Activated CD4-positive, alpha-beta T cell treated with anti-CD3 and anti-CD28 coated beads, Interleukin-2, amount 50 U/mL, for 48 hours (primary cell): ENCODE measurements at regions not wholly inside any gene's neighbourhood (a gene's known extent, or its start where the extent isn't known, plus 50 kb on each side); places are given as distances from the start of the nearest gene placed in this dataset.

ENCODE experiments used
- DNase-seq, 2 experiments: peaks; one replicate each; pipeline ENCODE4 v3.0.0-alpha.2; 2020

DNA sequence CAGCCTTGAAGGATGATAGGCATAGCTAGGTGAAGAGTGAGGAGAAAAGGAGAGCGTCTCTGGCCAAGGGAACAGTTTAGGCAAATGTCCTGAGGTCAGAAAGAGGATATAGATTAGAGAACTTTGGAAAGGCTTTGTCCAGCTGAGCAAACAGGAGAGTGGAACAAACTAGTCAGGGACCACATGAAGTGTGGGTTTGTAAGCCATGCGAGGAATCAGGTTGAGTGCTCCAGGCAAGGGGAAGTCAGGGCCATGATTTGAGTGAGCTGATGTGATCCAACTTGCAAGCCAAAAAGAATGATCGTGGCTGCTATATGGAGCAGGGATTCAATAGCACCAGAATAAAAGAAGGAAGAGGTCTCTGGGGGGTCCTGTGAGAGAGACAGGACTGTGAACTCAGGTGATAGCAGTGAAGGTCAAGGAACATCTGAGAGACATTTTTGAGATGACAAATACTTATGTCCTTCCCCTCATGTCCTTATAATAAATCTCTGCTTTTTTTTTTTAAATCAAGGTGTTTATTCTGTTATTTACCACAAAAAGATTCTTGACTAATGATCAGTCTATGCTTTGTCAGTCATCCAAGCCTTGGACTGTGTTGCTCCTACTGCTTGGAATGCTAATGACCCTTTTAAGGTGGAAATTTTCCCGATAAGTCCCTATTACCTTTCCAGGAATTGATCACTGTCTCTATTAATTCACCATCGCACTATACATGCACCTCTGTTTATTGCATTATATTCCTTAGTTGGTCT, 472.6 kb downstream of the TXNL1 start:
- DNase-seq = no peak

DNA sequence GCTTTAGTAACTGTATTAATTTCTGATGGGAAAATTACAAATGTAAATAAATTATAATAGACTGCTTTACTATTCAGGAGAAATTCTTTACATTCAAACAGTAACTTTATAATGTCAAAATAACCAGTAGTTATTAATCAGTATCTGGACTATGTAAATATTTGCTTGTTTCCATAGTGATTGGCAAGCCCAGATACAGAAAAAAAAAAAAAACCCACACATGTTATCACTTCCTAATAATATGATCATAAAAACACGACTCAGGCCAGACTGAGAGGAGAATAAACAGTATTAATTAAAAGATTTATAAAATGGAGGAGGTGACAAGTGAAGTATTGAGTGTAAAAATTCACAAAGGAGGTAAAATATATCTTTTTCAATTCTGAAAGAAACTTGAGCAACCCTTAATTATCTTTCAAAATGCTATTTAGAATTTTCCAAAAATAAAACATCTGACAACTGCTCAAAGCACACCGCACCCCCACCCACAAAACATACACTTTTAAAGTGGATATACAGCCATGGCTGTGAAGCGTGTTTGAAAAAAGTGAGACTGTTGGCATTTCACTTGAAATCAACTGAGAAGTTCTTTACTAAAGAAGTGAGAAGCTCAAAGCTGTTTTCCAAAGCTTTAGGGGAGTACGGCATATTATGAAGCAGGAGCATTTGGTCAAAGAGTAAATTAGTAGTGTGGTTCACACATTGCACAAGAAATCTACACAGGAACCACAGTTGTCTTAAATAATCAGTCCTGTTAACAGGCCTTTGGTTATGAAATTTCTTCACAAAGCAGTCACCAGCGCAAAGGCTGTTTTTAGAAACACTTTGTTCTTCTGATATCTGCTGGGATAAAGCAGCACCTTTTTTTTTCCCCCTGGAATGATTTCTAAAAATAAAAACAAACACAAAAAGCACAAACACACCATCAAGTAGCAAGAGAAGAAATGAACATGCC, 475.8 kb downstream of the TXNL1 start:
- DNase-seq = no peak

GRCh38 chr18:56161566-56162260, 476.7 kb downstream of the TXNL1 start:
- DNase-seq = no peak

- DNase-seq = no peak
These were observed 479.7 kb downstream of the TXNL1 start for GRCh38 chr18:56158676-56159075.

- DNase-seq = no peak
These were observed 480.9 kb downstream of the TXNL1 start for GRCh38 chr18:56157541-56157940.

DNA sequence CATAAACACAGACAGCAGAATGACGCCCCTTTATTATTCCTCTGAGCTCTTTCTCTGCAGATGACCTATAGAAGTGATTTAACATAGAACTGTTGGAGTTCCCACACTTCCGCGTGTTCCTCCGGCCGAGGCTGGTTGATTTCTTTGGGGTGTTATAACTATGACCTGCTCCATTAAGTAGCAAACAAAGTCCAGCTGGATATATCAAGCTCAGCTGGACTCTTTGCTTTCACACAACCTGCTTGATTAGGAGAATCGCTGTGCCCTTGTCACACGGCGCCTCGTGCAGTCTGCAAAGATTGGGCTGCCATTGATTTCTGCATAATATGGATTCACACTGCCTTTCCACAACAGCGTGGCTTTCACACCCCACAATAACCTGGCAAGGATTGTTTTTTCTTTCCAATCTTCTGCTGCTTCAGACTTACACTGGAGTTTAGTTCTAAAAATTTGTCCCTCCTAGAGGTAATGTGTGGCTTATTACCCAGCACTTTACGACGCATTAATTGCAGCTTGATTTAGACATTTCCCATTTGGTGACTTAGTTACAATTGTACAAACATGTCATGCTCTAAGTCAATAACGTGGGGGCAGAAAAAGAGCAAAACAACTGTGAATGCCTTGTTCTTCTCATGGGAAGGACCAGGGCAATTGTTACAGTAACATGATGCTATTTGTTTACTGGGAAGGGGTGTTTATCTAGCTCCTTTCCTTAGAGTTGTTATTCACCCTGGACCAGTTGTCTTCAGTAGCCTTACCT, 485.7 kb downstream of the TXNL1 start:
- DNase-seq = no peak

GRCh38 chr18:56148373-56148772, 490.0 kb downstream of the TXNL1 start:
- DNase-seq = no peak

GRCh38 chr18:56146565-56146964, 491.8 kb downstream of the TXNL1 start:
- no peak for DNase-seq

DNA sequence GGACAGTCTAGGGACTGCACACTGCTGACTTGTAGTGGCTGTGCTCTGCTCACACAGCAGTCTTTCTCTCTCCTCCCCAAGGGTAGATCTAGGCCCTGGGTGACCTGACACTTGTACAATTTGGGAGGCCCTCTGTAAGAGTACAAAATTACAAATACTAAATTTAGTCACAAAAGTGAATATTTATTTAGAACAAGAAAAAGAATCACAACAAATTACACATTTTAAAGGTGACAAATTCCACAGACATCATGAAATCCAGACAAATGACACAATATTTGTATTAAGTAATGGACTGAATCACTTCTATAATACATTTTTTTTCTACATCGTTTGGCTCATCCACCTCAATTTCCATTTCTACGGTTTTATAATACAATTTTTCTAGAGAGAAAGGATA, 496.4 kb downstream of the TXNL1 start:
- no peak for DNase-seq

DNA sequence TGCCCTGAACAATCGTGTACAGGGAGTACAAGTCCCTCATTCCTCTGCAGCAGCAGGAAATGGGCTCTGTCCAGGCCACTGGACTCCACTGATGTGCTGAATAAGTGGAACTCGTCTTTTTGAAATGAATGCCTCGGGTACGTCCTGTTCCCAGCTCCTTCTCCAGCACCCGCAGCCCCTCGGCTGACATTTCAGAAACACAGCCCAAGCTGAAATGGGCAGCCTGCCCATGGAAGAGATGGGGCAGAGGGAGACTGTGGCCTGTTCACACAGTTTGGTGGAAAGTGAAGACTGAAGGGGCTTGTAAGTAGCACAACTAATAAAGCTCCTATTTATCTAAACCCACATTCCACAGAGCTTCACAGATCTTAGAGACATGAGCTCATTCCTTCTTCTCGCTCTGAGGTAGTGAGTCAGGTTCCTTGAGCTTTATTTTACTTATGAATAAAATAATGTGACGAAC, 498.6 kb downstream of the TXNL1 start:
- no peak for DNase-seq

GRCh38 chr18:56139372-56139771, 499.0 kb downstream of the TXNL1 start:
- DNase-seq = no peak

DNA sequence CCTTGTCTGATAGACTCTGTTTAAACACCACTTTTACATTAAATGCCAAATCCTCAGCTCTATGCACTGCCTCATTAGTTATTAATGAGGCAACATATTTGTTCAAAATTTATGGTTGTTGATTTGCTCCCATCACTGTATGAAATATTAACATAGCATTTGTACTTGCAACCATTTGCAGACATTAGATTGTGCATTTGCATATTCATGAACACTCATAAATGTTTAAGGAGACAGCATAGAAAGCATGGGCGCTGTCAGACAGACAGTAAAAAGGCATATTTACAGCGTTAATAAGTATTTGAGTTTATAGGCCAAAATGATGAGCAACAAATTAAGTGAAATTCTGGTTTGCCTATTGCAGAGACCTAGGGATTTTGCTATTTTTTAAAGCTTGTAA, 502.3 kb downstream of the TXNL1 start:
- no peak for DNase-seq

GRCh38 chr18:56130481-56130880, 507.9 kb downstream of the TXNL1 start:
- DNase-seq = no peak

DNA sequence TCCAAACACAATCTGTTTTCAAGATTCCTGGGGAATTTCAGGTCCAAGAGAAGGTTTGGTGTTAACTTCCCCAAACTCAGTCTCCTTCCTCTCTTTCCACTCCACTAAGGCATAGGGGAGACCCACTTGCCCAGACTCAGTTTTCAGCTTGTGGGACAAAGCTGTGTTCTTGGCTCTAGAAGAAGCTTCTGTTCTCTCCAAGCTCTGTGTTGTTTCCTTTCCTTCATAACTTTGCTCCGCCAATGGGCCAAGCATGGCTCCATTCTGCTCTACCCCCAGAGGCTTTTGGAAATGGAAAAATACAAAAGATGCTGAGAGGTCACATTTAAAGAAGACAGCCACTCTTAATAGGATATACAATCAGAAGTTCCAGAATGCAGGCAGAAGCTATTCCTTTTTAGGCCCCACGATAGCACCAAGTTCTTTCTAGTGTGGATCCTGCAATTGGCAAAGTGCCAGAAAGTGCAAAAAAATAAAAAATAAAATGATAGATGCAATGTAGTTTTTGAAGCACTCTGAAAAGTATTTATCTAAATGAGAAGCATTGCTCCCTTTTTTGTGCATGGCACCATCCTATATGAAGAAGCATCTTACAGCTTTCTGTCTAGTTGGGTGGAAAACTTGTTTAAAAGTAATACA, 510.1 kb downstream of the TXNL1 start:
- no peak for DNase-seq

DNA sequence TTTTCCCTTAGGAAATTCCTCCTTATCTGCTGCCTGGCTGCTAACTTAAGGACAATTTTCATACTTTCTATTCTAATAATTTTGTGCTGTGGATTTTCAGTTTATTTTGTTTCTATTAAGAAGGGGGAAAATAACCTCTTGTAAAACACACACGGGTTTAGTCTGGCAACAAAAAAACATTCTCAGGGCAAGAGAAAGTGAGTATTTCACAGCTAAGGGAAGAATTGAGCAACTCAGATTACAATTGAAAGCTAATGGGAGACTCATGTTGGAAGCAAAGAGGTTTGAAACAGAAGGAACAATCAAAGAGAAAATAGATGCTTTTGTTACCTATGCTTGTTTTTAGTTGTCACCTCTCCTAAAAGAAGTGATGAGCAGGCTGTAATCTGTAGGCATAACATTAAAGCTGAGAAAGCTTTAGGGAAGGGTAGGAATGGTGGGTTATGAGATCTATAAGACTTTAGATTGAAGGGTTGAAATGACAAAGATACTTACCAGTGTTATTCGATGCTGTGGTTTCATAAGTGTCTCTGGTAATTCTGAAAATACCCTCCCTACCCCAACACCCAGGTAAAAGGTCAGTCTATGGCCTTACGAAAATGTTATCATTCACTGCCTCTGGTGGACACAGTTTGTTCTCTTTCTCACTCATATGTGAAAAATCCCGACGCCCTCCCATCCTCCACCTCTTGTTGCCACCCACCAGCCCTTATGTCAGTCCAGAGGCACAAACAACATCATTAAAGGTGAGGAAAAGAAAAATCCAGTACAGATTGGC, 510.9 kb downstream of the TXNL1 start:
- DNase-seq = no peak

- DNase-seq = no peak
These were observed 514.2 kb downstream of the TXNL1 start for GRCh38 chr18:56124186-56124585.

DNA sequence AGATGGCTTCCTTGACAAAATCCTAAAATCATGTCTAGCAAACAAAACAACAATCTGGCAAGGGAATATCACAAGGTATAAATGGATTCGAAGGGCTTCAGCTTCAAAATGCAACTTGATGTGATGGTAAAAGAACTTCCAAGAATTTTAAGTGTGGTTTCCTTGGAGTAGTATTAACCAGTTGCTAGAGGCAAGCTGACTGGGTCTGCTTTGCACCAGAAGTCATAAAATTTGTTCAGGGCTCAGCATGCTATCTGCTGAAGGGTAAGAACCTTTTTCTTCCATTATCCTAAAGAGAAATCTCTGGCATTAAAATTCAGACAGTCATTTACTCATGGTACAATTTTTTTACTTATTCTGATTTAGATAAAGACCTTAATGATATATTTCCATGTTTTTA, 516.7 kb downstream of the TXNL1 start:
- DNase-seq = no peak

DNA sequence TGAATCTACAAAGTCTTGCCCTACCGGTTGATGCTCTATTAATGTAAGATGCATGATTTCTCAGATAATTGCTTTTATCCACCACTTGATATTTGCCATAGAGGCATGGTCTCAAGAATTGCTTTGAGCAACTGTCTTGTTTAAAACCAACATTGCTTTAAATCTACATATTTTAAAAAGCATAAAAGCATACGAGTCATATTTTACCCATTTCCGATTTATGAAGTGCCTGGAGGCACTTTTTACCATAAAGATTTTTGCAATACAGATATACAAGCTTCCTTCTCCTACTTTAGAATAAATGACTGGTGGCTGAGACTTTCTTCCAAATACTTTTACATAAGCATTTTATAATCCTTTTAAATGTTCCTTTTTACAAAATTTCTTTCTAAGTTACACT, 517.6 kb downstream of the TXNL1 start:
- no peak for DNase-seq

- DNase-seq = no peak
These were observed 518.7 kb downstream of the TXNL1 start for GRCh38 chr18:56119681-56120080.

DNA sequence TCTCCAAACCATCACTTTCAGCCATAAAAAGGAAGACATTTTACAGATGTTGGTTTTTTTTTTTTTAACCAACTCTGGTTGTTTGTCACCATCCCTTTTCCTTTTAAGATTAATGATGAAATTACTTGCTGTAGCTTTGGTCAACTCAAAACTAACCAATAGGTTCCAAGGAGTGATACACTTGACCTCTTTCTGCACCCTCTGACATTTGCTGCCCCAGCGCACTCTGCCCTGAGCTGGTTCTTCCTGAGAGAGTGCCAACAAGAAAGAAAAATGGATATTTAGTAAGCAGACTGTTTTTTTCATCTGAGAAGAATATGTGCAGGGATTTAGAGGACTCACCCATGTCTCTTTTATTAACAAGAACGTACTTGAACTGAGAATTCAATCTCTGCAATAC, 520.0 kb downstream of the TXNL1 start:
- DNase-seq = no peak
